Neuron (in vitro differentiated cells): ENCODE measurements at regions not wholly inside any gene's neighbourhood (a gene's known extent, or its start where the extent isn't known, plus 50 kb on each side); places are given as distances from the start of the nearest gene placed in this dataset.

ENCODE experiments used
- H2AFZ ChIP-seq: one replicate; pipeline ENCODE4 v1.6.1; 2013; ENCODE audit warnings: low read depth, mild to moderate bottlenecking, inconsistent platforms, low read length, moderate library complexity
- H3K27me3 ChIP-seq: one replicate; pipeline ENCODE4 v1.6.1; 2013; ENCODE audit warnings: low read length; ENCODE audit not compliant: insufficient read depth
- H3K36me3 ChIP-seq: one replicate; pipeline ENCODE4 v1.6.1; 2013; ENCODE audit warnings: low read length; ENCODE audit not compliant: insufficient read depth
- H3K4me1 ChIP-seq: one replicate; pipeline ENCODE4 v1.6.1; 2013; ENCODE audit warnings: low read length; ENCODE audit not compliant: insufficient read depth
- H3K4me3 ChIP-seq: 2 replicates; pipeline ENCODE4 v1.5.1; 2013; ENCODE audit warnings: mild to moderate bottlenecking, low read length, moderate library complexity
- H3K9me3 ChIP-seq: one replicate; pipeline ENCODE4 v1.6.1; 2013; ENCODE audit warnings: low read length

- Histone ChIP-seq H3K4me3 (no peak overlapping the region), H3K9me3 (no peaks in the 10 kb centered on the region), H3K27me3 (no peaks in the 10 kb centered on the region), H2AFZ (no peak overlapping the region), H3K36me3 (no peaks in the 10 kb centered on the region), H3K4me1 (peaks cover 23% of the 10 kb centered on the region)
Measured at GRCh38 chr1:219266524-219266923, 92.8 kb downstream of the LYPLAL1 start.

- H3K4me3 ChIP-seq, result no peak overlapping the region
- no peaks in the 10 kb centered on the region for H3K36me3 ChIP-seq
- no peaks in the 10 kb centered on the region for H3K9me3 ChIP-seq
- H3K27me3 ChIP-seq, result no peaks in the 10 kb centered on the region
- H3K4me1 ChIP-seq, result peaks cover 23% of the 10 kb centered on the region
- peak overlapping the region; percentile 17 for H2AFZ ChIP-seq
Measured at GRCh38 chr1:219265026-219265515, 91.4 kb downstream of the LYPLAL1 start.

GRCh38 chr1:219264561-219264960 is 90.9 kb downstream of the LYPLAL1 start:
- H3K27me3 ChIP-seq, result no peaks in the 10 kb centered on the region

More at GRCh38 chr1:219264561-219264960, 90.9 kb downstream of the LYPLAL1 start:
- Histone ChIP-seq H3K4me3 (peak overlapping the region; percentile 5), H3K9me3 (no peaks in the 10 kb centered on the region), H2AFZ (peak overlapping the region; percentile 17), H3K4me1 (peaks cover 23% of the 10 kb centered on the region), H3K36me3 (no peaks in the 10 kb centered on the region)
